Ovary (tissue), 7 donors: ENCODE measurements at regions not wholly inside any gene's neighbourhood (a gene's known extent, or its start where the extent isn't known, plus 50 kb on each side); places are given as distances from the start of the nearest gene placed in this dataset.
A peak's percentile ranks its signal among the peaks of the same experiment; 100 is the strongest.

Source experiments
- DNase-seq, 5 donors: peaks; one replicate each; pipeline ENCODE4 v3.0.0-alpha.2; 2019 to 2020
- H3K27ac ChIP-seq, 2 donors: fragments of 200-600 bp; one replicate each; pipeline versions ENCODE4 v1.5.1 to v1.8.0; 2019 to 2022
- H3K27me3 ChIP-seq: fragments of 200-600 bp; one replicate; pipeline ENCODE4 v1.8.0; 2022
- H3K36me3 ChIP-seq: fragments of 200-600 bp; sonication (generic); one replicate; pipeline ENCODE4 v1.5.1; 2019
- H3K4me1 ChIP-seq: one replicate; pipeline ENCODE4 v1.8.1; 2013; ENCODE audit warnings: mild to moderate bottlenecking, moderate library complexity; ENCODE audit not compliant: insufficient read depth
- H3K4me3 ChIP-seq: fragments of 200-600 bp; sonication (generic); one replicate; pipeline ENCODE4 v1.5.1; 2017
- H3K9me3 ChIP-seq, 2 donors: fragments of 200-600 bp in 1 of 2; sonication (generic) in 1 of 2; one replicate each; pipeline versions ENCODE4 v1.5.1 to v1.8.1; 2013 to 2019; ENCODE audit warnings: mild to moderate bottlenecking in 1 of 2, moderate library complexity in 1 of 2
- CTCF ChIP-seq, 3 donors: fragments of 450-650 bp in 2 of 3; fragments of 200-600 bp in 1 of 3; IDR thresholded peaks; one replicate each; pipeline versions ENCODE4 v1.5.1 to v1.8.0; 2016 to 2022; ENCODE audit warnings: antibody characterized with exemption in 3 of 3, mild to moderate bottlenecking in 1 of 3
- EP300 ChIP-seq: sonication (generic); formaldehyde crosslinking; IDR thresholded peaks from one replicate; pipeline ENCODE4 v1.6.1; 2017; ENCODE audit warnings: antibody characterized with exemption
- POLR2A ChIP-seq: fragments of 450-650 bp; IDR thresholded peaks from one replicate; pipeline ENCODE4 v1.6.1; 2017; ENCODE audit warnings: antibody characterized with exemption, mild to moderate bottlenecking, moderate library complexity
- WGBS, 3 donors: extraction: QIAGEN DNeasy Blood & Tissue Kit in 1 of 3; methylation state at CpG; one replicate each; pipeline versions ENCODE4 v1.1.5 to v1.1.7; 2013 to 2017; 5-methylcytosine and 5-hydroxymethylcytosine counted together
- intact Hi-C, 4 donors: fragments of 100-400 bp; cut with DNase I; formaldehyde crosslinking; loops; one replicate each; pipeline versions ENCODE4 v1.11.0 to v1.15.1; 2022 to 2023
- donor health status: DM: no; HTN: no; CAD: no; lungs with moderate emphysema.
- donor health status: DM: no; HTN: no; CAD: no.
- donor health status: Bipolar disorder and iron deficiency.
- donor health status: DM: no; HTN: no; CAD: no.
- donor health status: DM: yes; HTN: yes; CAD: no.

- no peak for TF ChIP-seq CTCF (IDR thresholded peaks at IDR 0.05)
- no peak for TF ChIP-seq EP300
- Histone ChIP-seq H3K4me1 (peaks cover 20% of the 10 kb centered on the region), H3K36me3 (no peaks in the 10 kb centered on the region), H3K27me3 (no peaks in the 10 kb centered on the region), H3K9me3 (no peaks in the 10 kb centered on the region), H3K27ac (peak overlapping the region; percentile 23 to 77), H3K4me3 (no peak overlapping the region)
- intact Hi-C loops: loop anchor here in 2 of 4 donors (10.0 kb wide), 2 partner anchors 100 to 110 kb away; partner anchors contain the start of gene ARHGAP28 (in 1 of the 2)
- no peak for DNase-seq
- 3 to 7% (median 4%) methylated on average over 5 of the region's 5 CpGs for WGBS, 3 donors
Observed at GRCh38 chr18:6624661-6625311, 104.7 kb upstream of the ARHGAP28 start.

DNA sequence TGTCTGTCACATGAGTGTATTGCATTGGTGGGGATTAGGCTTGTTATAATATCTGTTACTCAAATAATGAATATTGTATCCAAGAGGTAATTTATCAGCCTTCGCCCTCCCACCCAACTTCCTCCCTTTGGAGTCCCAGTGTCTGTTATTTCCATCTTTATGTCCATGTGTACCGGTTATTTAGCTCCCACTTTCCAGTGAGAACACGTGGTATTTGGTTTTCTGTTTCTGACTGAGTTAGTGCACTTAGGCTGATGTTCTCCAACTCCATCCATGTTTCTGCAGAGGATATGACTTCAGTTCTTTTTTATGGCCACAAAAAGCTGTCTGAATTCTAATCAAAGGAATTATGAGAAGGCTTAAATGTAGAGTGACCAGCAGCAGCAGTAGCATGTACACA is 104.0 kb upstream of the ARHGAP28 start:
- no peak for TF ChIP-seq EP300
- TF ChIP-seq CTCF (IDR thresholded peaks at IDR 0.05): no peak
- no peak for TF ChIP-seq POLR2A
- H3K27ac ChIP-seq: peak overlapping the region in 1 of 2 donors; percentile 57
- no peak overlapping the region for H3K4me3 ChIP-seq
- no peaks in the 10 kb centered on the region for H3K9me3 ChIP-seq
- DNase-seq: no peak
- no peaks in the 10 kb centered on the region for H3K27me3 ChIP-seq
- peaks cover 20% of the 10 kb centered on the region for H3K4me1 ChIP-seq
- no peaks in the 10 kb centered on the region for H3K36me3 ChIP-seq
- intact Hi-C loops: loop anchor here in 2 of 4 donors (10.0 kb wide), 2 partner anchors 99 to 109 kb away; partner anchors contain the start of gene ARHGAP28 (in 1 of the 2)
- WGBS, 3 donors: 20 to 33% (median 32%) methylated on average over 3 of the region's 3 CpGs

GRCh38 chr18:6626457-6626856 is 103.1 kb upstream of the ARHGAP28 start:
- Histone ChIP-seq H3K9me3 (no peaks in the 10 kb centered on the region), H3K4me1 (peaks cover 20% of the 10 kb centered on the region), H3K4me3 (no peak overlapping the region), H3K27ac (peak overlapping the region in 1 of 2 donors; percentile 57), H3K36me3 (no peaks in the 10 kb centered on the region), H3K27me3 (no peaks in the 10 kb centered on the region)
- TF ChIP-seq POLR2A (no peak), EP300 (no peak)
- WGBS, 3 donors: 51 to 59% (median 53%) methylated on average over 5 of the region's 5 CpGs
- DNase-seq: no peak
- intact Hi-C loops: loop anchor here in 2 of 4 donors (10.0 kb wide), 2 partner anchors 98 to 108 kb away; partner anchors contain the start of gene ARHGAP28 (in 1 of the 2)

DNA sequence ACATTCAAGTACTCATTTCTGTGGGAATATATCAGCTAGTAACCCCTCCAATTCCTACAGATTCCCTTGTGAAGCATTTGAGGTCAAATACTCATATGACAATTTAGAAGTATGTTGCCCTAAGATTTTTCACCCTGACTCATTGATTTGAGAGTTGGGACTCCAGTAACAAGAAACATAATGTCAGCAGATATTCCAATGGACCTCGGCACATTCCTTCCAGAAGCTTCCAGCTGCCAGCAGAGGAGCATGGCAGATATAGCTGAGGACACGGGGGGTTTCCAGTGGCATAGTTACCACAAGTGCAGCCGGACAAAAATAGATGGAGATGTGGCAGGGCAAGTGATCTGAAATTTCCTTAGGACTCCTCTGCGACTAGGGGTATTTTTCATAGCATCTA is 101.9 kb upstream of the ARHGAP28 start:
- intact Hi-C loops: loop anchor here in 2 of 4 donors (10.0 kb wide), 2 partner anchors 97 to 107 kb away; partner anchors contain the start of gene ARHGAP28 (in 1 of the 2)
- Histone ChIP-seq H3K4me1 (peaks cover 21% of the 10 kb centered on the region), H3K9me3 (no peaks in the 10 kb centered on the region), H3K27ac (no peak overlapping the region), H3K4me3 (no peak overlapping the region), H3K27me3 (no peaks in the 10 kb centered on the region), H3K36me3 (no peaks in the 10 kb centered on the region)
- no peak for TF ChIP-seq EP300
- no peak for TF ChIP-seq CTCF (IDR thresholded peaks at IDR 0.05)
- no peak for TF ChIP-seq POLR2A
- 60 to 63% (median 62%) methylated on average over 4 of the region's 4 CpGs for WGBS, 3 donors
- no peak for DNase-seq

GRCh38 chr18:6628187-6628586 is 101.3 kb upstream of the ARHGAP28 start:
- Histone ChIP-seq H3K4me3 (no peak overlapping the region), H3K27ac (no peak overlapping the region), H3K4me1 (peaks cover 21% of the 10 kb centered on the region), H3K36me3 (no peaks in the 10 kb centered on the region), H3K9me3 (no peaks in the 10 kb centered on the region), H3K27me3 (no peaks in the 10 kb centered on the region)
- intact Hi-C loops: loop anchor here in 2 of 4 donors (10.0 kb wide), 2 partner anchors 97 to 107 kb away; partner anchors contain the start of gene ARHGAP28 (in 1 of the 2)
- peak in 3 of 5 donors; percentile 30 to 36 (median 35) for DNase-seq
- TF ChIP-seq CTCF (IDR thresholded peaks at IDR 0.05): no peak
- no peak for TF ChIP-seq POLR2A
- no peak for TF ChIP-seq EP300
- WGBS, 3 donors: 33 to 46% (median 43%) methylated on average over 2 of the region's 2 CpGs
